ENCODE measurements at regions not wholly inside any gene's neighbourhood (a gene's known extent, or its start where the extent isn't known, plus 50 kb on each side); places are given as distances from the start of the nearest gene placed in this dataset.

GRCh38 chr5:162916368-162916767, 521.0 kb upstream of the CCNG1 start:
- Mint-ChIP-seq H3K27me3 (no peaks in the 10 kb centered on the region), H3K4me1 (no peaks in the 10 kb centered on the region), H3K27ac (no peak overlapping the region), H3K4me3 (no peak overlapping the region), H3K9me3 (ENCODE audit: insufficient read depth) (peaks cover 3% of the 10 kb centered on the region)
- TF ChIP-seq EZH2 (IDR thresholded peaks at IDR 0.05; ENCODE audit: borderline replicate concordance, insufficient read depth, low read depth, low read length, poor library complexity, severe bottlenecking), result no peak
- H3K4me2 ChIP-seq (replicated peaks; ENCODE audit: low read depth, low read length, poor library complexity, severe bottlenecking), result no peak overlapping the region
- H3K4me3 ChIP-seq (ENCODE audit: control extremely low read depth in 1 of 5, extremely low read depth in 1 of 5, insufficient read depth in 1 of 5, low read depth in 2 of 5, low read length in 4 of 5), result no peak overlapping the region
- no peak overlapping the region for H3K9ac ChIP-seq (ENCODE audit: low read length)
- H3K4me1 ChIP-seq (ENCODE audit: control insufficient read depth in 2 of 2, insufficient read depth in 2 of 2, low read length in 2 of 2), result no peaks in the 10 kb centered on the region
- no peaks in the 10 kb centered on the region for H3K79me2 ChIP-seq (ENCODE audit: control insufficient read depth, insufficient read depth, low read length)
- ChIA-PET POLR2A (no interaction called here), CTCF (no interaction called here)
- H3K27ac ChIP-seq (ENCODE audit: low read length in 2 of 2), result no peak overlapping the region
- DNase-seq (no peak), ATAC-seq (ENCODE audit: low read depth) (no peak)
- intact Hi-C loops (cut with micrococcal nuclease), result no loop called here
- H3K9me3 ChIP-seq (ENCODE audit: control extremely low read depth in 1 of 3, control insufficient read depth in 2 of 3, insufficient read depth in 1 of 3, low read length in 2 of 3), result peaks cover 0 to 4% (median 0%) of the 10 kb centered on the region in 3 donors
- H2AFZ ChIP-seq (ENCODE audit: insufficient read depth, low read depth, low read length, poor library complexity, severe bottlenecking), result no peak overlapping the region
- WGBS (ENCODE audit: insufficient coverage), result no CpG with 5 or more reads among the region's 2 CpGs
- H3K36me3 ChIP-seq (replicated peaks in 1 of 2; ENCODE audit: control extremely low read depth in 1 of 2, control insufficient read depth in 1 of 2, extremely low read depth in 1 of 2, insufficient read depth in 2 of 2, low read length in 1 of 2), result no peaks in the 10 kb centered on the region
- H3K27me3 ChIP-seq (replicated peaks in 1 of 4; ENCODE audit: control extremely low read depth in 1 of 4, control insufficient read depth in 3 of 4, insufficient read depth in 4 of 4, low read length in 3 of 4), result no peaks in the 10 kb centered on the region
- H4K20me1 ChIP-seq (ENCODE audit: control insufficient read depth, insufficient read depth, low read length, poor library complexity, severe bottlenecking), result no peaks in the 10 kb centered on the region

GRCh38 chr5:162929104-162929503, 508.3 kb upstream of the CCNG1 start:
- ATAC-seq (ENCODE audit: low read depth), result no peak
- no peak overlapping the region for H3K4me3 Mint-ChIP-seq
- Histone ChIP-seq H3K36me3 (replicated peaks in 1 of 2; ENCODE audit: control extremely low read depth in 1 of 2, control insufficient read depth in 1 of 2, extremely low read depth in 1 of 2, insufficient read depth in 2 of 2, low read length in 1 of 2) (no peaks in the 10 kb centered on the region), H3K79me2 (ENCODE audit: control insufficient read depth, insufficient read depth, low read length) (no peaks in the 10 kb centered on the region), H3K4me1 (ENCODE audit: control insufficient read depth in 2 of 2, insufficient read depth in 2 of 2, low read length in 2 of 2) (no peaks in the 10 kb centered on the region), H3K9ac (ENCODE audit: low read length) (no peak overlapping the region), H3K27me3 (replicated peaks in 1 of 4; ENCODE audit: control extremely low read depth in 1 of 4, control insufficient read depth in 3 of 4, insufficient read depth in 4 of 4, low read length in 3 of 4) (no peaks in the 10 kb centered on the region), H3K9me3 (ENCODE audit: control extremely low read depth in 1 of 3, control insufficient read depth in 2 of 3, insufficient read depth in 1 of 3, low read length in 2 of 3) (no peaks in the 10 kb centered on the region), H4K20me1 (ENCODE audit: control insufficient read depth, insufficient read depth, low read length, poor library complexity, severe bottlenecking) (no peaks in the 10 kb centered on the region), H2AFZ (ENCODE audit: insufficient read depth, low read depth, low read length, poor library complexity, severe bottlenecking) (no peak overlapping the region), H3K27ac (ENCODE audit: low read length in 2 of 2) (no peak overlapping the region), H3K4me2 (replicated peaks; ENCODE audit: low read depth, low read length, poor library complexity, severe bottlenecking) (no peak overlapping the region), H3K4me3 (ENCODE audit: control extremely low read depth in 1 of 5, extremely low read depth in 1 of 5, insufficient read depth in 1 of 5, low read depth in 2 of 5, low read length in 4 of 5) (no peak overlapping the region)
- CTCF ChIA-PET, result no interaction called here
- H3K9me3 Mint-ChIP-seq (ENCODE audit: insufficient read depth), result no peaks in the 10 kb centered on the region
- no peak overlapping the region for H3K27ac Mint-ChIP-seq
- no peak for DNase-seq
- intact Hi-C loops (cut with micrococcal nuclease), result no loop called here
- no peaks in the 10 kb centered on the region for H3K27me3 Mint-ChIP-seq
- POLR2A ChIA-PET, result no interaction called here
- no peaks in the 10 kb centered on the region for H3K4me1 Mint-ChIP-seq
- no peak for TF ChIP-seq EZH2 (IDR thresholded peaks at IDR 0.05; ENCODE audit: borderline replicate concordance, insufficient read depth, low read depth, low read length, poor library complexity, severe bottlenecking)
- no peak for TF ChIP-seq CTCF (IDR thresholded peaks at IDR 0.05)
- WGBS (ENCODE audit: insufficient coverage), result 57% methylated on average over 1 of the region's 2 CpGs

Data from B cell (primary cell).